ENCODE measurements at regions not wholly inside any gene's neighbourhood (a gene's known extent, or its start where the extent isn't known, plus 50 kb on each side); places are given as distances from the start of the nearest gene placed in this dataset.

- Mint-ChIP-seq H3K9me3 (no peaks in the 10 kb centered on the region), H3K36me3 (no peaks in the 10 kb centered on the region), H3K27ac (no peak overlapping the region), H3K4me1 (no peaks in the 10 kb centered on the region), H3K4me3 (no peak overlapping the region), H3K27me3 (no peaks in the 10 kb centered on the region)
- ATAC-seq = no peak
These were observed 101.7 kb upstream of the SPACA1 start for GRCh38 chr6:87945966-87946365.

- no peak overlapping the region for H3K27ac Mint-ChIP-seq
- H3K36me3 Mint-ChIP-seq = no peaks in the 10 kb centered on the region
- no peaks in the 10 kb centered on the region for H3K9me3 Mint-ChIP-seq
- H3K4me3 Mint-ChIP-seq = no peak overlapping the region
- no peaks in the 10 kb centered on the region for H3K27me3 Mint-ChIP-seq
- ATAC-seq = no peak
- no peaks in the 10 kb centered on the region for H3K4me1 Mint-ChIP-seq
These were observed 102.5 kb upstream of the SPACA1 start for GRCh38 chr6:87945181-87945580.

- no peaks in the 10 kb centered on the region for H3K27me3 Mint-ChIP-seq
- no peak overlapping the region for H3K27ac Mint-ChIP-seq
- no peaks in the 10 kb centered on the region for H3K9me3 Mint-ChIP-seq
- H3K4me3 Mint-ChIP-seq = no peak overlapping the region
- no peaks in the 10 kb centered on the region for H3K36me3 Mint-ChIP-seq
- no peaks in the 10 kb centered on the region for H3K4me1 Mint-ChIP-seq
- no peak for ATAC-seq
These were observed 103.1 kb upstream of the SPACA1 start for GRCh38 chr6:87944541-87944954.

- Mint-ChIP-seq H3K27me3 (no peaks in the 10 kb centered on the region), H3K9me3 (no peaks in the 10 kb centered on the region), H3K4me1 (no peaks in the 10 kb centered on the region), H3K36me3 (no peaks in the 10 kb centered on the region), H3K4me3 (no peak overlapping the region), H3K27ac (no peak overlapping the region)
- ATAC-seq = no peak
These were observed 104.5 kb upstream of the SPACA1 start for GRCh38 chr6:87943191-87943590.

GRCh38 chr6:87941556-87942358 is 105.9 kb upstream of the SPACA1 start:
- H3K27ac Mint-ChIP-seq = no peak overlapping the region
- H3K4me1 Mint-ChIP-seq = no peaks in the 10 kb centered on the region
- no peaks in the 10 kb centered on the region for H3K9me3 Mint-ChIP-seq
- H3K27me3 Mint-ChIP-seq = no peaks in the 10 kb centered on the region
- no peak for ATAC-seq
- no peak overlapping the region for H3K4me3 Mint-ChIP-seq
- no peaks in the 10 kb centered on the region for H3K36me3 Mint-ChIP-seq

- H3K9me3 Mint-ChIP-seq = no peaks in the 10 kb centered on the region
- no peak for ATAC-seq
- no peak overlapping the region for H3K4me3 Mint-ChIP-seq
These were observed 107.9 kb upstream of the SPACA1 start for GRCh38 chr6:87939776-87940175.

GRCh38 chr6:87938287-87938686 is 109.4 kb upstream of the SPACA1 start:
- Mint-ChIP-seq H3K9me3 (no peaks in the 10 kb centered on the region), H3K4me1 (no peaks in the 10 kb centered on the region), H3K4me3 (no peak overlapping the region), H3K27me3 (no peaks in the 10 kb centered on the region), H3K36me3 (no peaks in the 10 kb centered on the region), H3K27ac (no peak overlapping the region)
- ATAC-seq = no peak

More at GRCh38 chr6:87939776-87940175, 107.9 kb upstream of the SPACA1 start:
- Mint-ChIP-seq H3K27ac (no peak overlapping the region), H3K4me1 (no peaks in the 10 kb centered on the region), H3K36me3 (no peaks in the 10 kb centered on the region), H3K27me3 (no peaks in the 10 kb centered on the region)

- Mint-ChIP-seq H3K27me3 (no peaks in the 10 kb centered on the region), H3K9me3 (no peaks in the 10 kb centered on the region), H3K36me3 (no peaks in the 10 kb centered on the region), H3K4me3 (no peak overlapping the region), H3K4me1 (no peaks in the 10 kb centered on the region), H3K27ac (no peak overlapping the region)
- no peak for ATAC-seq
These were observed 111.6 kb upstream of the SPACA1 start for GRCh38 chr6:87936065-87936464.

- Mint-ChIP-seq H3K27ac (no peak overlapping the region), H3K4me1 (peaks cover 5% of the 10 kb centered on the region), H3K9me3 (no peaks in the 10 kb centered on the region), H3K4me3 (no peak overlapping the region), H3K27me3 (no peaks in the 10 kb centered on the region), H3K36me3 (no peaks in the 10 kb centered on the region)
- ATAC-seq = no peak
These were observed 112.4 kb upstream of the SPACA1 start for GRCh38 chr6:87935196-87935595.

GRCh38 chr6:87932361-87932760 is 115.3 kb upstream of the SPACA1 start:
- Mint-ChIP-seq H3K9me3 (no peaks in the 10 kb centered on the region), H3K36me3 (no peaks in the 10 kb centered on the region), H3K27ac (peak overlapping the region; percentile 18), H3K4me3 (no peak overlapping the region), H3K27me3 (no peaks in the 10 kb centered on the region), H3K4me1 (peaks cover 14% of the 10 kb centered on the region)
- ATAC-seq = no peak

GRCh38 chr6:87929843-87930288 is 117.8 kb upstream of the SPACA1 start:
- Mint-ChIP-seq H3K4me3 (no peak overlapping the region), H3K27me3 (no peaks in the 10 kb centered on the region), H3K27ac (peak overlapping the region; percentile 46), H3K4me1 (peaks cover 30% of the 10 kb centered on the region), H3K36me3 (no peaks in the 10 kb centered on the region), H3K9me3 (no peaks in the 10 kb centered on the region)
- peak; percentile 78 for ATAC-seq

GRCh38 chr6:87926687-87927086 is 121.0 kb upstream of the SPACA1 start:
- no peak for ATAC-seq

GRCh38 chr6:87926072-87926471 is 121.6 kb upstream of the SPACA1 start:
- H3K9me3 Mint-ChIP-seq = no peaks in the 10 kb centered on the region
- peak overlapping the region; percentile 91 for H3K27ac Mint-ChIP-seq
- H3K36me3 Mint-ChIP-seq = no peaks in the 10 kb centered on the region
- H3K4me1 Mint-ChIP-seq = peaks cover 68% of the 10 kb centered on the region
- ATAC-seq = no peak
- H3K27me3 Mint-ChIP-seq = no peaks in the 10 kb centered on the region
- H3K4me3 Mint-ChIP-seq = no peak overlapping the region

More at GRCh38 chr6:87926687-87927086, 121.0 kb upstream of the SPACA1 start:
- H3K4me1 Mint-ChIP-seq = peaks cover 62% of the 10 kb centered on the region
- H3K4me3 Mint-ChIP-seq = no peak overlapping the region
- H3K36me3 Mint-ChIP-seq = no peaks in the 10 kb centered on the region
- H3K9me3 Mint-ChIP-seq = no peaks in the 10 kb centered on the region
- H3K27ac Mint-ChIP-seq = peak overlapping the region; percentile 91
- no peaks in the 10 kb centered on the region for H3K27me3 Mint-ChIP-seq

- no peaks in the 10 kb centered on the region for H3K9me3 Mint-ChIP-seq
- H3K4me1 Mint-ChIP-seq = peaks cover 72% of the 10 kb centered on the region
- peak overlapping the region; percentile 6 for H3K4me3 Mint-ChIP-seq
- peak overlapping the region; percentile 91 for H3K27ac Mint-ChIP-seq
- no peaks in the 10 kb centered on the region for H3K36me3 Mint-ChIP-seq
- no peaks in the 10 kb centered on the region for H3K27me3 Mint-ChIP-seq
- peak; percentile 75 for ATAC-seq
These were observed 122.1 kb upstream of the SPACA1 start for GRCh38 chr6:87925373-87926060.

GRCh38 chr6:87923389-87924050 is 124.1 kb upstream of the SPACA1 start:
- Mint-ChIP-seq H3K36me3 (no peaks in the 10 kb centered on the region), H3K27ac (peak overlapping the region; percentile 91), H3K4me3 (no peak overlapping the region), H3K4me1 (peaks cover 79% of the 10 kb centered on the region), H3K9me3 (no peaks in the 10 kb centered on the region), H3K27me3 (no peaks in the 10 kb centered on the region)
- ATAC-seq = no peak

Measured in stimulated activated memory B cell treated with anti-CD40 and anti-IgM and Interleukin-4, amounts not matched to agents 10 μg/mL and 1 μg/mL and 100 μg/mL, for 72 hours (primary cell).